Liver (tissue), 3 donors: ENCODE measurements at regions not wholly inside any gene's neighbourhood (a gene's known extent, or its start where the extent isn't known, plus 50 kb on each side); places are given as distances from the start of the nearest gene placed in this dataset.

Experiments
- ATF3 ChIP-seq: IDR thresholded peaks from 2 replicates; pipeline ENCODE4 v1.6.1; 2016; ENCODE audit warnings: antibody characterized with exemption
- CTCF ChIP-seq: fragments of 150-350 bp; IDR thresholded peaks from 2 replicates; pipeline ENCODE4 v1.5.1; 2017; ENCODE audit warnings: improper control_type of control experiment, low read depth, low read length; ENCODE audit not compliant: missing input control
- FOXA1 ChIP-seq: IDR thresholded peaks from 2 replicates; pipeline ENCODE4 v1.6.1; 2016; ENCODE audit warnings: antibody characterized with exemption
- JUND ChIP-seq, 2 donors: IDR thresholded peaks; 2 replicates each; pipeline ENCODE4 v1.6.1; 2016; ENCODE audit warnings: antibody characterized with exemption in 2 of 2
- MAX ChIP-seq: IDR thresholded peaks from 2 replicates; pipeline ENCODE4 v1.6.1; 2016; ENCODE audit warnings: antibody characterized with exemption
- NR2F2 ChIP-seq: IDR thresholded peaks from 2 replicates; pipeline ENCODE4 v1.6.1; 2016; ENCODE audit warnings: antibody characterized with exemption
- RAD21 ChIP-seq, 2 donors: IDR thresholded peaks; 2 replicates each; pipeline ENCODE4 v1.6.1; 2016; ENCODE audit warnings: antibody characterized with exemption in 2 of 2, mild to moderate bottlenecking in 2 of 2
- REST ChIP-seq: IDR thresholded peaks from 2 replicates; pipeline ENCODE4 v1.6.1; 2016; ENCODE audit warnings: antibody characterized with exemption, mild to moderate bottlenecking
- TAF1 ChIP-seq: conservative IDR thresholded peaks from 2 replicates; pipeline ENCODE4 v1.6.1; 2016; ENCODE audit warnings: antibody characterized with exemption, mild to moderate bottlenecking
- YY1 ChIP-seq: IDR thresholded peaks from 2 replicates; pipeline ENCODE4 v1.6.1; 2016; ENCODE audit warnings: antibody characterized with exemption, mild to moderate bottlenecking
- donor health status: healthy.
- donor health status: healthy.

GRCh38 chr2:183227176-183227575, 102.9 kb downstream of the NUP35 start:
- no peak for TF ChIP-seq CTCF
- no peak for TF ChIP-seq REST
- TF ChIP-seq YY1, result no peak
- TF ChIP-seq MAX, result no peak
- TF ChIP-seq TAF1, result no peak
- TF ChIP-seq RAD21 (IDR thresholded peaks at IDR 0.05), result no peak
- no peak for TF ChIP-seq ATF3
- no peak for TF ChIP-seq NR2F2
- no peak for TF ChIP-seq FOXA1
- TF ChIP-seq JUND (IDR thresholded peaks at IDR 0.05), result no peak
